ENCODE measurements at regions not wholly inside any gene's neighbourhood (a gene's known extent, or its start where the extent isn't known, plus 50 kb on each side); places are given as distances from the start of the nearest gene placed in this dataset.

- TF ChIP-seq CTCF (IDR thresholded peaks at IDR 0.05; ENCODE audit: insufficient read depth, low read length), result no peak
- DNase-seq (ENCODE audit: low read depth), result no peak
Observed at GRCh38 chr6:102662851-102663250, 1269.3 kb downstream of the GRIK2 start.

GRCh38 chr6:102660303-102660702, 1266.8 kb downstream of the GRIK2 start:
- no peak overlapping the region for H3K4me3 ChIP-seq (ENCODE audit: low read depth, low read length)
- no peak for TF ChIP-seq CTCF (IDR thresholded peaks at IDR 0.05; ENCODE audit: insufficient read depth, low read length)
- no peak for DNase-seq (ENCODE audit: low read depth)

More at GRCh38 chr6:102662851-102663250, 1269.3 kb downstream of the GRIK2 start:
- H3K4me3 ChIP-seq (ENCODE audit: low read depth, low read length), result no peak overlapping the region

- H3K4me3 ChIP-seq (ENCODE audit: low read depth, low read length), result no peak overlapping the region
- no peak for DNase-seq (ENCODE audit: low read depth)
- TF ChIP-seq CTCF (IDR thresholded peaks at IDR 0.05; ENCODE audit: insufficient read depth, low read length), result no peak
Observed at GRCh38 chr6:102655823-102656222, 1262.3 kb downstream of the GRIK2 start.

- no peak for DNase-seq (ENCODE audit: low read depth)
- no peak for TF ChIP-seq CTCF (IDR thresholded peaks at IDR 0.05; ENCODE audit: insufficient read depth, low read length)
- H3K4me3 ChIP-seq (ENCODE audit: low read depth, low read length), result no peak overlapping the region
Observed at GRCh38 chr6:102641426-102641825, 1247.9 kb downstream of the GRIK2 start.

GRCh38 chr6:102631921-102632320, 1238.4 kb downstream of the GRIK2 start:
- DNase-seq (ENCODE audit: low read depth), result no peak
- no peak overlapping the region for H3K4me3 ChIP-seq (ENCODE audit: low read depth, low read length)
- TF ChIP-seq CTCF (IDR thresholded peaks at IDR 0.05; ENCODE audit: insufficient read depth, low read length), result no peak

- no peak for DNase-seq (ENCODE audit: low read depth)
- no peak for TF ChIP-seq CTCF (IDR thresholded peaks at IDR 0.05; ENCODE audit: insufficient read depth, low read length)
- no peak overlapping the region for H3K4me3 ChIP-seq (ENCODE audit: low read depth, low read length)
Observed at GRCh38 chr6:102623201-102623600, 1229.7 kb downstream of the GRIK2 start.

- H3K4me3 ChIP-seq (ENCODE audit: low read depth, low read length), result no peak overlapping the region
- peak; percentile 2 for DNase-seq (ENCODE audit: low read depth)
- no peak for TF ChIP-seq CTCF (IDR thresholded peaks at IDR 0.05; ENCODE audit: insufficient read depth, low read length)
Observed at GRCh38 chr6:102619585-102619984, 1226.1 kb downstream of the GRIK2 start.
